ENCODE measurements at regions not wholly inside any gene's neighbourhood (a gene's known extent, or its start where the extent isn't known, plus 50 kb on each side); places are given as distances from the start of the nearest gene placed in this dataset.
A peak's percentile ranks its signal among the peaks of the same experiment; 100 is the strongest.

- TF ChIP-seq EZH2 (IDR thresholded peaks at IDR 0.05; ENCODE audit: insufficient read depth, poor library complexity, severe bottlenecking), result no peak
- TF ChIP-seq EZH2phosphoT487 (IDR thresholded peaks at IDR 0.05; ENCODE audit: insufficient read depth, low read depth), result no peak
- 0 to 10% methylated on average over 1 of the region's 1 CpG for WGBS, 2 experiments (ENCODE audit: low coverage in 1 of 2, low lambda C conversion rate in 2 of 2, missing lambda C conversion rate in 2 of 2)
These were observed 141.7 kb downstream of the RFX6 start for GRCh38 chr6:117018771-117019170.

GRCh38 chr6:117022774-117023173 is 145.7 kb downstream of the RFX6 start:
- TF ChIP-seq EZH2 (IDR thresholded peaks at IDR 0.05; ENCODE audit: insufficient read depth, poor library complexity, severe bottlenecking) (no peak), EZH2phosphoT487 (IDR thresholded peaks at IDR 0.05; ENCODE audit: insufficient read depth, low read depth) (no peak)
- no peak overlapping the region for H3K27ac ChIP-seq
- no peaks in the 10 kb centered on the region for H3F3A ChIP-seq (ENCODE audit: insufficient read depth)
- in situ Hi-C loops (cut with MboI), result no loop called here
- H3K4me2 ChIP-seq (ENCODE audit: unreplicated experiment), result no peak overlapping the region
- H3K36me3 ChIP-seq (ENCODE audit: low read depth), result no peaks in the 10 kb centered on the region; the same call in 1 of the 2 replicates
- H3K79me2 ChIP-seq (ENCODE audit: insufficient read depth), result no peaks in the 10 kb centered on the region
- no peaks in the 10 kb centered on the region for H3K9me3 ChIP-seq (ENCODE audit: low read depth)
- H3K4me3 ChIP-seq, result no peak overlapping the region
- H4K20me1 ChIP-seq (ENCODE audit: insufficient read depth), result no peaks in the 10 kb centered on the region
- no peaks in the 10 kb centered on the region for H3K27me3 ChIP-seq (replicated peaks; ENCODE audit: insufficient read depth)
- no peaks in the 10 kb centered on the region for H3K4me1 ChIP-seq (ENCODE audit: insufficient read depth)
- no peaks in the 10 kb centered on the region for H3K9me2 ChIP-seq (ENCODE audit: insufficient read depth)
- H2AFZ ChIP-seq, result no peak overlapping the region
- H3K9ac ChIP-seq, result no peak overlapping the region
- no peak for DNase-seq

More at GRCh38 chr6:117018771-117019170, 141.7 kb downstream of the RFX6 start:
- no peaks in the 10 kb centered on the region for H3K27me3 ChIP-seq (replicated peaks; ENCODE audit: insufficient read depth)
- H3K4me2 ChIP-seq (ENCODE audit: unreplicated experiment), result no peak overlapping the region
- no peak overlapping the region for H3K9ac ChIP-seq
- no peaks in the 10 kb centered on the region for H3K9me2 ChIP-seq (ENCODE audit: insufficient read depth)
- no peak overlapping the region for H2AFZ ChIP-seq
- no peaks in the 10 kb centered on the region for H3F3A ChIP-seq (ENCODE audit: insufficient read depth)
- H4K20me1 ChIP-seq (ENCODE audit: insufficient read depth), result no peaks in the 10 kb centered on the region
- no peaks in the 10 kb centered on the region for H3K9me3 ChIP-seq (ENCODE audit: low read depth)
- DNase-seq, result peak; percentile 9
- H3K4me3 ChIP-seq, result no peak overlapping the region
- H3K36me3 ChIP-seq (ENCODE audit: low read depth), result no peaks in the 10 kb centered on the region; the same call in 1 of the 2 replicates
- H3K4me1 ChIP-seq (ENCODE audit: insufficient read depth), result no peaks in the 10 kb centered on the region
- no peak overlapping the region for H3K27ac ChIP-seq
- H3K79me2 ChIP-seq (ENCODE audit: insufficient read depth), result no peaks in the 10 kb centered on the region
- in situ Hi-C loops (cut with MboI), result no loop called here

GRCh38 chr6:117025310-117025709 is 148.3 kb downstream of the RFX6 start:
- no peak overlapping the region for H2AFZ ChIP-seq
- no peaks in the 10 kb centered on the region for H3F3A ChIP-seq (ENCODE audit: insufficient read depth)
- no peak overlapping the region for H3K27ac ChIP-seq
- no peak overlapping the region for H3K4me2 ChIP-seq (ENCODE audit: unreplicated experiment)
- H3K9ac ChIP-seq, result no peak overlapping the region
- 39% methylated on average over 5 of the region's 5 CpGs for WGBS, 2 experiments (ENCODE audit: low coverage in 1 of 2, low lambda C conversion rate in 2 of 2, missing lambda C conversion rate in 2 of 2)
- in situ Hi-C loops (cut with MboI), result no loop called here
- H3K4me1 ChIP-seq (ENCODE audit: insufficient read depth), result no peaks in the 10 kb centered on the region
- H4K20me1 ChIP-seq (ENCODE audit: insufficient read depth), result no peaks in the 10 kb centered on the region
- no peaks in the 10 kb centered on the region for H3K27me3 ChIP-seq (replicated peaks; ENCODE audit: insufficient read depth)
- DNase-seq, result no peak
- H3K9me3 ChIP-seq (ENCODE audit: low read depth), result no peaks in the 10 kb centered on the region
- TF ChIP-seq EZH2phosphoT487 (IDR thresholded peaks at IDR 0.05; ENCODE audit: insufficient read depth, low read depth) (no peak), EZH2 (IDR thresholded peaks at IDR 0.05; ENCODE audit: insufficient read depth, poor library complexity, severe bottlenecking) (no peak)
- H3K79me2 ChIP-seq (ENCODE audit: insufficient read depth), result no peaks in the 10 kb centered on the region
- no peaks in the 10 kb centered on the region for H3K36me3 ChIP-seq (ENCODE audit: low read depth)
- no peaks in the 10 kb centered on the region for H3K9me2 ChIP-seq (ENCODE audit: insufficient read depth)
- no peak overlapping the region for H3K4me3 ChIP-seq

GRCh38 chr6:117028256-117028655 is 151.2 kb downstream of the RFX6 start:
- DNase-seq, result no peak
- Histone ChIP-seq H3K27me3 (replicated peaks; ENCODE audit: insufficient read depth) (no peaks in the 10 kb centered on the region), H2AFZ (no peak overlapping the region), H3K9me3 (ENCODE audit: low read depth) (no peaks in the 10 kb centered on the region), H3K79me2 (ENCODE audit: insufficient read depth) (no peaks in the 10 kb centered on the region), H3K4me3 (no peak overlapping the region), H3K36me3 (ENCODE audit: low read depth) (no peaks in the 10 kb centered on the region), H3F3A (ENCODE audit: insufficient read depth) (no peaks in the 10 kb centered on the region), H4K20me1 (ENCODE audit: insufficient read depth) (no peaks in the 10 kb centered on the region), H3K4me2 (ENCODE audit: unreplicated experiment) (no peak overlapping the region), H3K4me1 (ENCODE audit: insufficient read depth) (no peaks in the 10 kb centered on the region), H3K9ac (no peak overlapping the region), H3K9me2 (ENCODE audit: insufficient read depth) (no peaks in the 10 kb centered on the region), H3K27ac (no peak overlapping the region)
- WGBS, 2 experiments (ENCODE audit: low coverage in 1 of 2, low lambda C conversion rate in 2 of 2, missing lambda C conversion rate in 2 of 2), result 23 to 26% methylated on average over 1 of the region's 1 CpG
- in situ Hi-C loops (cut with MboI), result no loop called here
- TF ChIP-seq EZH2phosphoT487 (IDR thresholded peaks at IDR 0.05; ENCODE audit: insufficient read depth, low read depth), result no peak
- no peak for TF ChIP-seq EZH2 (IDR thresholded peaks at IDR 0.05; ENCODE audit: insufficient read depth, poor library complexity, severe bottlenecking)

GRCh38 chr6:117034547-117034946 is 157.5 kb downstream of the RFX6 start:
- no peaks in the 10 kb centered on the region for H3K9me3 ChIP-seq (ENCODE audit: low read depth)
- H3K36me3 ChIP-seq (ENCODE audit: low read depth), result no peaks in the 10 kb centered on the region
- in situ Hi-C loops (cut with MboI), result no loop called here
- no peak for DNase-seq
- H2AFZ ChIP-seq, result no peak overlapping the region
- H3K27ac ChIP-seq, result no peak overlapping the region
- H3K4me3 ChIP-seq, result no peak overlapping the region
- TF ChIP-seq EZH2 (IDR thresholded peaks at IDR 0.05; ENCODE audit: insufficient read depth, poor library complexity, severe bottlenecking) (no peak), EZH2phosphoT487 (IDR thresholded peaks at IDR 0.05; ENCODE audit: insufficient read depth, low read depth) (no peak)
- H3K79me2 ChIP-seq (ENCODE audit: insufficient read depth), result no peaks in the 10 kb centered on the region
- H3K9ac ChIP-seq, result no peak overlapping the region
- no peaks in the 10 kb centered on the region for H4K20me1 ChIP-seq (ENCODE audit: insufficient read depth)
- H3K4me2 ChIP-seq (ENCODE audit: unreplicated experiment), result no peak overlapping the region
- no peaks in the 10 kb centered on the region for H3F3A ChIP-seq (ENCODE audit: insufficient read depth)
- H3K4me1 ChIP-seq (ENCODE audit: insufficient read depth), result no peaks in the 10 kb centered on the region
- 64 to 67% methylated on average over 2 of the region's 2 CpGs for WGBS, 2 experiments (ENCODE audit: low coverage in 1 of 2, low lambda C conversion rate in 2 of 2, missing lambda C conversion rate in 2 of 2)
- H3K9me2 ChIP-seq (ENCODE audit: insufficient read depth), result no peaks in the 10 kb centered on the region
- H3K27me3 ChIP-seq (replicated peaks; ENCODE audit: insufficient read depth), result no peaks in the 10 kb centered on the region
